ENCODE measurements at regions not wholly inside any gene's neighbourhood (a gene's known extent, or its start where the extent isn't known, plus 50 kb on each side); places are given as distances from the start of the nearest gene placed in this dataset.

DNA sequence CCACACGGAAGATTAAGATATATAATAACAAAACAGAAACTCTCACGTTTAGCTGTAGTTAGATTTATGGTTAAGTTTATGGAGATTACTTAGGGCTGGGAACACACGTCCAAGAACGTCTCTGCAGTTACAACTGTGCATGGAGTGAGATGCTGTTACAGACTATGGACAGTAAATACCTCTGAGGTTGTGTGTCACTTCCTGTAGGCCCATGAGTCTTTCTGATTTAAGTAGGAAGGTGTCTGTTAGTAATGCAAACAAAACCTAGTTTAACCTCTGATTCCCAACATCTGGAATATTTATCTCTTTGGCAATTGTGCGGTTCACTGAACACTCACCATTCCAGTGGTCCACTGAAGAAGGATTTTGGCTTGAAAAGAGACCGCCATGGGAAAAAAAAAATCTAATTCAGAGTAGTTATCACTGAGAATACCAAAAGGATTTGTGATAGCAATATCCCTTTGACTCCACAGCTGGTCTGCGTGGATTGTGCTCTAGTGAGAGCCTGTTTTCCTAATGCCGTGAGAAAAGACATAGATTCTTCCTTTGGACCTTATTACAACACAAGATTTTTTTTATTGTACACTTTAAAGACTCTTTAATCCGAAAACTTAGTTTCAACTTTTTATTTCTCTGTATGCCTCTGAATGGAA, 478.2 kb upstream of the CITED2 start:
- DNase-seq: no peak

DNA sequence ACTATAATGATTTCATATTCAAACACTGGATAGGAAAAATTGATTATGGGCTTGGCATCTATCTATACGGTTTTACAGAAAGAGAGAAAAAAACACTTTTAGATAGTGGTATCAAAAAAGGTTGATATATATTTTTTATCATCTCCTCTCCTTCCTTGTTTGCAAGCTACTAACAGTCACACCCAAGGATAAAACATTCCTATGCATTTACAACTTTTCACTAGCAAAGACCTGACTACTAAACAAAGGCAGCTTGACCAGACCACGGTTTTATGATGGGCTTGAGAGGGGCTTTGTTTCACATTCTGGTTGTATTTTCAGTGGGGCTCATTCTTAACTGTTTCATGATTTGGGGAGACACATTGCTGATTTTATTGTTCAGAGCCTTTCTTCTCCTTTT, 477.6 kb upstream of the CITED2 start:
- no peak for DNase-seq

GRCh38 chr6:139851206-139851605, 476.8 kb upstream of the CITED2 start:
- no peak for DNase-seq

DNA sequence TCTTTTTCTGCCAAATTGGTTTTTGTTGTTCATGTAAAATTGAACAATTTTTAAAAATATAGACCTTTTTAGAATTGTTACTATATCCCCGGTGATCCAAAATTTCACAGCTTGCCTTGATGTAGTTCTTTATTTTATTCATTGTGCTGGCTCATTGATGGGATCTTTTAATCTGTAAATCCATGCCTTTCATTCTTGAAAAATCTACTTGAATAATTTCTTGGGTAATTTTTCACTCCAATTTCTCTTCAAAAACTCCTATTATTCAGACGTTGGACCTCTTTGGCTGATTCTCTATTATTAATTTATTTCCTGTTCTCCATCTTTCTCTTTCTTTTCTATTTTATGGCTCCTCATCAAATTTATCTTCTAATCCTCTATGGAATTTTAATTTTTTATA, 476.1 kb upstream of the CITED2 start:
- DNase-seq: no peak

GRCh38 chr6:139847457-139847813, 473.0 kb upstream of the CITED2 start:
- no peak for DNase-seq

DNA sequence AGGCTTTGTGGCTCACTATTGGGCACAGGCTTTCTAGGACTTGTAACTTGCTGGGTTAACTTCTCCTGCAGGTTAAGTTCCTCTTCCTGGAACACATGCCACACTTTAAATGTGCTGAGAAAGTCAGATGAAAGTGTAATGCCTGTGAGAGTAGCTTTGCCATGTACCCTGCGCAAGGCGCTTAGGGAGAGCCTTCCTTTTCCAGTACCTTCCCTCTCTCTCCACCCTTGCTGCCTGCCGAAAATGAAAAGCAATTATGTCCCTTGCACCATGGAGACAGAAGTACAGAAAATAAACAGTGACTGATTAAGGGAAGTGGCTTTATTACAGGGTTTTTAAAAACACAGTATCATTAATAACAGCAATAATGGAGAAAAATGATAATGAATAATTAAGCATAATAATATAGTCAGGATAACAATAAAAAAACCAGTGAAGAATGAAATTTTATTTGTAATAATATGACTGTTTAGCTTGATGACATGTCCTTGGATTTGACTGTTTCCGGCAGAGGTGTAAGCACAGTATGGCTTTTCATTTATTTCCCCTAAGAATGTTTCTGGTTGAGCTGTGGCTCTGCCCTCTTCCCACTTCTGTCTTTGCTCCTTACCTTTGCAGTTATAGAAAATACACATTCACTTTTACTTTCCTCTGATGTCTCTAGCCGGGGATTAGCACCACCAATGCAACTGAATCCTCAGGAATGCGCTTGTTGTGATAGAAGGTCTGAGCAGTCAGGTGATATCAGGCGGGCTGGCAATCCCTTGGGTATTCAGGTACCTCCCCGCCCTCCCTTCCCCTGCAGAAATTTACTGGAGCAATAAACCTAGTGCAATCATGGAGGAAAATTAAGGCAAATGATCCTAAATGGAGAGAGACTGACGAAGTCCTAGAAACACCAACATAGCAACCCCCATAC, 472.3 kb upstream of the CITED2 start:
- no peak for DNase-seq

DNA sequence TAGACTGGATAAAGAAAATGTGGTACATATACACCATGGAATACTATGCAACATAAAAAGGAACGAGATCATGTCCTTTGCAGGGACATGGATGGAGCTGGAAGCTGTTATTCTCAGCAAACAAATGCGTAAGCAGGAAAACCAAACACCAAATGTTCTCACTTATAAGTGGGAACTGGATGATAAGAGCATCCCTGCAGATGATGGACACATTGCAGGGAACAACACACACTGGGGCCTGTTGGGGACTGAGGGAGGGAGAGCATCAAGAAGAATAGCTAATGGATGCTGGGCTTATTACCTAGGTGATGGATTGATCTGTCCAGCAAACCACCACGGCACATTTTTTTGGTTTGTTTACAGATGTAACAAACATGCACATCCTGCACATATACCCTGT, 470.5 kb upstream of the CITED2 start:
- DNase-seq: no peak

GRCh38 chr6:139841794-139842215, 467.4 kb upstream of the CITED2 start:
- no peak for DNase-seq

GRCh38 chr6:139839506-139840156, 465.2 kb upstream of the CITED2 start:
- DNase-seq: no peak

DNA sequence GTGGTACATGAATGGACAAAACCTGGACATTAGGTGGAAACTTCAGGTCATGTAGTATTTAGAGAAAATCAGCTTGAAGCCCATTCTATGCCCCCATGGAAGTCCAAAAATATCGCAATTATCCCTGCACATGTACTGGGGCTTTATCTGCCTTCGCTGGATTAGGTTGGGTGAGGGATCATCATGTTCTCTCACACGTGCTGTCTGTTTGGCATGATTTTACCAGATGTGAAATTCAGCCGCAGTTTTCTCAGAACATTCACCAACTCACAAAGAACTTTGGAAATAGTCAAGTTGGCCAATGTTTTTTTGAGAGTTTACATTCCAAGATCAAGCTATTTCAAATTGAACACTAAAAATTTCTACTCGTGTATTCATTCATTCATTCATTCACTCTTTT, 459.8 kb upstream of the CITED2 start:
- no peak for DNase-seq

GRCh38 chr6:139833592-139833991, 459.1 kb upstream of the CITED2 start:
- DNase-seq: no peak

- no peak for DNase-seq
Measured at GRCh38 chr6:139832493-139833305, 458.3 kb upstream of the CITED2 start.

GRCh38 chr6:139829576-139829975, 455.1 kb upstream of the CITED2 start:
- no peak for DNase-seq

DNA sequence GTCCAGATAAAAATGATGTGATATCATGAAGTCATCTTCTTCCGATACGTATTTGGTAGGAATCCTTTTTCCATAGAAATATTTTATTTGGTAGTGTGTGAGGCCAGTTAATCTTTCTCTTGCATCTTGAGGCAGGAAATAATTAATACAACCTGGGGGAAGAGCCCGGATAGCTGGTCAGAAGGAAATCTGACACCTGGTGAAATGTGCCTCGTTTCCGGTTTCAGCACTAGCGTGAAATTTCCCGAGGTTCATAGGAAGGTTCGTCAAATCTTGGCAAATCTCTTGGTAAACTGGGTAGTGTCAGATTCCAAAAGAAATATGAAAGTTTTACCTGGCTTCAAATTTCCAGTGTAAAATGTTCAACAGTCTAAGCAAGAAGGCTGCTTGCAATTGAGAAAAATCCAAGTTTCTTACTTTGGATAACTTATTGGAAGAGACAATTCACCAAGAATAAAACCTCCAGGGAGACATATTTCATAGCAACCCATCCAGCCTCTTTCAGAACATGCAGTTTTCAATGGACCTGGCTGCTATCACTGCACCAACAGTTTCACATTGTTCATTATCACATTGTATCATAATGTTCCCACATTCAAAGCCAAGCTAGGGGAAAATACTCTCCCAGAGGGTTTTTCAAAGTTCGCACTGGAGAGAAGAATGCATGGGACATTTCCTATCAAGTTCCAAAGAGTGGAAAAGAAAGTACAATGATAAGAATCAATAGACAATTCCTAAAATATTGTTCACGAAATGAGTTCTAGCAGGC, 454.5 kb upstream of the CITED2 start:
- DNase-seq: no peak

GRCh38 chr6:139825935-139826374, 451.5 kb upstream of the CITED2 start:
- no peak for DNase-seq

DNA sequence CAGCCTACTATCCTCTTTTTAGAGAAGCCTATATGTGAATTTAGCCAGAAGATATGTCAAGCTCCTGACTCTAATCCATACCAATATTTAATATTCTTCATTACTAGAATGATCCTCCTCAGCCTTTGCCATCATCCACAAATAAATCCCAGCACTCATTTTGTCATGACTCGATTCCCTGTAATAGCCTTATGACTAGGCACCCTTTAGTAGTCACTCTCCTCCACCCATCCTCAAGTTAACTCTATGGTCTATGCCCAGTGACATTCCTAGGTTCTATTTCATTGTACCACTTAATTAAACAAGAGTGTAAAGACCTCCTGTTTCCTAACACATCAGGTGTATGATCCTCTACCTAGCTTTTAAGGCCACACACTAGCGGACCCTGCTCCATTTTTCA, 450.4 kb upstream of the CITED2 start:
- no peak for DNase-seq

DNA sequence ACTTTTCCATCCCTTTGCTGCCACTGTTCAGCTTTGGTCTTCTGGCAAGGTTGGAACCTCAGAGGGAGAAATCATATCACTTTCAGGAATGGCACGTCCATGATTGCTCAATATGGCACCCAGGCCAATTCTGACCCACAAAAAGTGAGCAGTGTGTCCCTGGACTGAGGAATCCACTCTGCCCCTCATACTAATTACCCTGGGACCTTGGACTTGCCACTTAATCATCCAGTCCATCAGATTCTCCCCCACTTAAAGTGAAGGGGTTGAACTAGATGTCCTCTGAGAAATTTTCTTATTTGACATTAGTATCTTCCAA, 449.3 kb upstream of the CITED2 start:
- no peak for DNase-seq

DNA sequence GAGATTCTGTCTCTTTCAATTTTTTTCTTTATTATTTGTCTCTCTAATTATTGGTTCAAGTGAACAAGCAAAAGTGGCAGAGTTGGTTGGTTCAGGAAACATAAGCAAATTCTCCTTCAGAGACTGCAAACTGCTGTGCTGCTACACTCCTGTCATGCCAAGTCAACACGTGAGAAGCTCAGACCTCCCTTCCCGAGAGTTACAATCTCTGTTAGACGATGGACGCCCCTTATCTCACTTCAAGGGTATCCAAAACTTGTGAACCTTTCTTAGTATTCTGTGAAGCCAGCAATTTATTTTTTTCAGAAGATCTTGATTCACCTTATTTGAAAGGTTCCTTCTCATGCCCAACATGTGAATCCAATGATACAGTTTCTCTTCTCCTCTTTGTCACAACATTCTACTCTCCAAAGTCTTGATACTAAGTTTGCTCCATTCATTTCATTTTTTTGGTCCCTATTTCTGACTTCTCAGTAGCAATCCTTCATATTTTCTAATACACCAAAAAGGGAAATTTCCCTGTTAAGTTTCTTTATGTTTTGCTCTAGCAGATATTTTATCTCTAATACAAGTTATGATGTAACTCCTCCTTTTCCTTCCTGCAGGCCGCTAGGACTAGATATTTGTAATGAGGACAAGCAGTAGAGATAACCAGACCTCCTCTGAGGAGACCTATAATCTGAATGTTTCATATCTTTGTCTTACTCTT, 448.8 kb upstream of the CITED2 start:
- no peak for DNase-seq

- DNase-seq: no peak
Measured at GRCh38 chr6:139821676-139822223, 447.3 kb upstream of the CITED2 start.

- no peak for DNase-seq
Measured at GRCh38 chr6:139820210-139820609, 445.8 kb upstream of the CITED2 start.

GRCh38 chr6:139819776-139820175, 445.3 kb upstream of the CITED2 start:
- no peak for DNase-seq
